MCF 10A (cell line): ENCODE measurements at regions not wholly inside any gene's neighbourhood (a gene's known extent, or its start where the extent isn't known, plus 50 kb on each side); places are given as distances from the start of the nearest gene placed in this dataset.

Source experiments
- BruUV-seq: library from RNA; stranded (reverse); fragments of 400-500 nt; replicated peaks from 2 replicates; lab custom pipeline; 2021; lab: Mats Ljungman, UMichigan
- CTCF ChIA-PET: fragments of 300-600 bp; sonication (Branson Sonifier 250); formaldehyde crosslinking; extraction: SDS; loops from one replicate; lab custom pipeline; 2021; ENCODE audit warnings: antibody characterized with exemption, inconsistent platforms; lab: Yijun Ruan, JAX
- POLR2A ChIA-PET: fragments of 300-600, 350-650 bp; sonication (Branson Sonifier 250); formaldehyde crosslinking; extraction: SDS; loops from one replicate; lab custom pipeline; 2020; ENCODE audit warnings: antibody characterized with exemption, inconsistent platforms; lab: Yijun Ruan, JAX
- DNase-seq: peaks from one replicate; pipeline ENCODE4 v3.0.0-alpha.2; 2018; ENCODE audit not compliant: unreplicated experiment
- H3K27ac Mint-ChIP-seq: one replicate; pipeline ENCODE4 v1.8.0; 2022; ENCODE audit warnings: mild to moderate bottlenecking, low read depth, mixed read lengths; ENCODE audit not compliant: unreplicated experiment
- H3K27me3 Mint-ChIP-seq: one replicate; pipeline ENCODE4 v1.8.0; 2022; ENCODE audit warnings: mixed read lengths; ENCODE audit not compliant: insufficient read depth, unreplicated experiment
- H3K36me3 Mint-ChIP-seq: one replicate; pipeline ENCODE4 v1.8.0; 2022; ENCODE audit warnings: mild to moderate bottlenecking, moderate library complexity, mixed read lengths; ENCODE audit not compliant: insufficient read depth, unreplicated experiment
- H3K4me1 Mint-ChIP-seq: one replicate; pipeline ENCODE4 v1.8.0; 2022; ENCODE audit warnings: mixed read lengths; ENCODE audit not compliant: insufficient read depth, unreplicated experiment
- H3K4me3 Mint-ChIP-seq: one replicate; pipeline ENCODE4 v1.8.0; 2022; ENCODE audit warnings: mild to moderate bottlenecking, moderate library complexity, mixed read lengths; ENCODE audit not compliant: unreplicated experiment
- H3K9me3 Mint-ChIP-seq: one replicate; pipeline ENCODE4 v1.8.0; 2022; ENCODE audit warnings: mixed read lengths; ENCODE audit not compliant: unreplicated experiment
- CTCF ChIP-seq: fragments of 200-600 bp; IDR thresholded peaks from one replicate; pipeline ENCODE4 v1.8.0; 2022; ENCODE audit warnings: antibody characterized with exemption, mild to moderate bottlenecking; ENCODE audit not compliant: unreplicated experiment
- intact Hi-C: fragments of 100-400 bp; cut with micrococcal nuclease; formaldehyde crosslinking; loops from 2 replicates; pipeline ENCODE4 v1.14.1; 2022

- intact Hi-C loops = no loop called here
- TF ChIP-seq CTCF = no peak
- H3K27ac Mint-ChIP-seq = no peak overlapping the region
- peaks cover 62% of the 10 kb centered on the region for H3K27me3 Mint-ChIP-seq
- no TSS peak for BruUV-seq
- no peak overlapping the region for H3K4me3 Mint-ChIP-seq
- ChIA-PET POLR2A (no interaction called here), CTCF (interaction anchor here (0.6 to 1.9 kb wide), 5 partner anchors 9 to 268 kb away, joined by 3 to 4 read pairs (median 3); no protein-coding TSS in a partner anchor)
- H3K4me1 Mint-ChIP-seq = no peaks in the 10 kb centered on the region
- no peaks in the 10 kb centered on the region for H3K9me3 Mint-ChIP-seq
- no peak for DNase-seq
- H3K36me3 Mint-ChIP-seq = no peaks in the 10 kb centered on the region
Measured at GRCh38 chr4:111676533-111676932, 468.7 kb upstream of the FAM241A start.

- TF ChIP-seq CTCF = no peak
- Mint-ChIP-seq H3K4me1 (no peaks in the 10 kb centered on the region), H3K4me3 (no peak overlapping the region), H3K9me3 (no peaks in the 10 kb centered on the region), H3K27me3 (peaks cover 62% of the 10 kb centered on the region), H3K27ac (no peak overlapping the region), H3K36me3 (no peaks in the 10 kb centered on the region)
- ChIA-PET POLR2A (interaction anchor here (0.6 kb wide), 1 partner anchor 9 kb away, joined by 3 read pairs; no protein-coding TSS in a partner anchor), CTCF (interaction anchor here (0.7 to 1.5 kb wide), 6 partner anchors 10 to 353 kb away, joined by 3 to 4 read pairs (median 3); no protein-coding TSS in a partner anchor)
- intact Hi-C loops = no loop called here
- BruUV-seq = no TSS peak
- peak; percentile 7 for DNase-seq
Measured at GRCh38 chr4:111678479-111678878, 466.8 kb upstream of the FAM241A start.

DNA sequence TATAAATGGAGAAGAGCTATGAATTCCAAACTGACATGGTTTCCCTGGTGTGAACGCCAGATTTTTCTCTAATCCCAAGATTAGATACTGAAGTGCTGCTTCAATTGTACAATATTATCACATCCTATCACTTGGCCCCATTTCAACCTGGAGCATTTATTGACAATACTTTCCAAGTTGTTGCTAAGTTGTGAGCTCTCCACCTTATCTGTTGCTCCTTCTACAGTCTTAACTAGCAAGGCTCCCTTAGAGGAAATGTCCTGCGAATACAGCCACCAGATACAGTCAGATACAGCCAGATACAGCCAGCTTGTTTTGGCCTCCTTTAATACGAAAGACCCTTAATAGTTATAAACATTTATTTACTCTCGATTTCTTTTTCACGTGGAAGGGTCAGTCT, 466.3 kb upstream of the FAM241A start:
- H3K27me3 Mint-ChIP-seq = peaks cover 62% of the 10 kb centered on the region
- no peaks in the 10 kb centered on the region for H3K36me3 Mint-ChIP-seq
- ChIA-PET CTCF (interaction anchor here (0.6 to 1.5 kb wide), 7 partner anchors 9 to 353 kb away, joined by 3 to 4 read pairs (median 3); no protein-coding TSS in a partner anchor), POLR2A (interaction anchor here (0.6 kb wide), 1 partner anchor 8 kb away, joined by 3 read pairs; no protein-coding TSS in a partner anchor)
- no peak for TF ChIP-seq CTCF
- H3K9me3 Mint-ChIP-seq = no peaks in the 10 kb centered on the region
- no peaks in the 10 kb centered on the region for H3K4me1 Mint-ChIP-seq
- DNase-seq = no peak
- H3K4me3 Mint-ChIP-seq = no peak overlapping the region
- BruUV-seq = no TSS peak
- H3K27ac Mint-ChIP-seq = no peak overlapping the region
- intact Hi-C loops = no loop called here

DNA sequence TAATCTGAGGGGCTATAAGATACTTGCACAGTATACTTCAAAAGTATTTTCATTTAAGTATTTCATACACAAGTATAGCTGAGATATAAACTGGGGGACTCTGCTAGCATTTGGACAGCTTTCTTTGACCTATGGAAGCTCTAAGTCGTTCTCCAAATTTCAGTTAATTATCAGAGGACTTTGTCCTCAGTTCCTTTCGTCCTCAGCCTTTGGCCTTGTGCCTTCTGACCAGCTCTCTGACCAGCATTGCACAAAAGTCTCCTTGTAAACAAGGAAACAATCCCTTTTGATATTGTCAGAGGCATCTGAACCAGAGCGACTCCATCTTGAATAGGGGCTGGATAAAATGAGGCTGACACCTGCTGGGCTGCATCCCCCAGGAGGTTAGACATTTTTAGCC, 464.0 kb upstream of the FAM241A start:
- Mint-ChIP-seq H3K36me3 (no peaks in the 10 kb centered on the region), H3K27ac (no peak overlapping the region), H3K27me3 (peaks cover 80% of the 10 kb centered on the region), H3K9me3 (no peaks in the 10 kb centered on the region), H3K4me1 (no peaks in the 10 kb centered on the region), H3K4me3 (no peak overlapping the region)
- POLR2A ChIA-PET = interaction anchor here (0.6 to 0.8 kb wide), 2 partner anchors 11 to 24 kb away, joined by 3 to 4 read pairs; no protein-coding TSS in a partner anchor
- TF ChIP-seq CTCF = no peak
- CTCF ChIA-PET = no interaction called here
- no TSS peak for BruUV-seq
- no peak for DNase-seq
- intact Hi-C loops = no loop called here
